NB4 (cell line): ENCODE measurements at regions not wholly inside any gene's neighbourhood (a gene's known extent, or its start where the extent isn't known, plus 50 kb on each side); places are given as distances from the start of the nearest gene placed in this dataset.
"Not testable (repeated sequence)": the region's sequence is repeated elsewhere in the genome, so short reads cannot be mapped to it uniquely, and the experiment has no call there.

Source experiments
- DNase-seq: peaks from one replicate; pipeline ENCODE4 v3.0.0; 2010; ENCODE audit warnings: low read depth
- H3K4me3 ChIP-seq: one replicate; pipeline ENCODE4 v1.5.1; 2011; ENCODE audit warnings: mild to moderate bottlenecking, low read depth, low read length, moderate library complexity
- CTCF ChIP-seq: IDR thresholded peaks from one replicate; pipeline ENCODE4 v1.5.1; 2012; ENCODE audit warnings: low read depth, low read length
- MYC ChIP-seq: IDR thresholded peaks from 2 replicates; pipeline ENCODE4 v1.6.1; 2011; ENCODE audit warnings: low read depth, low read length
- POLR2A ChIP-seq: IDR thresholded peaks from 2 replicates; pipeline ENCODE4 v1.6.1; 2011; ENCODE audit warnings: mild to moderate bottlenecking; ENCODE audit not compliant: insufficient read length; ENCODE audit errors: extremely low read depth
- TF ChIP-seq, protein P1 (sequence below): IDR thresholded peaks from 2 replicates; pipeline ENCODE4 v1.6.1; 2011; ENCODE audit warnings: low read depth, low read length

DNA sequence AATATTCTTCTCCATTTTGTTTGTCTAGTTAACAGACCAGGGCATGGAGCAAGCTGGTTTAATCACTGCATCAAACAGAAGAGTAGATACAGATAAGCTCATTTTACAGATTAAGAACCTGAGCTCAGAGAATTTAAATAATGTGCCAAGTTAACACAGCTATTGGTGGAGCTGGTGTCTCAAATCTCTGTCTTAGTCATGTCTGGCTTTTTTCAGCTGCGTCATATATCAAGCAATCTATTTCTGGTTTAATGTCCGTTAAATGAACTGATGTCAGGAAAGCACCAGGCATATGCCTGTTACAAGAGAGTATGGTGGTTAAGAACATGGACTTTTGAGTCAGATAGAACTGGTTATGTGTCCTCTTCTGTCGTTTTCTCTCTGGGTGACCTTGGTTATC, 79.8 kb upstream of the ADGRA3 start:
- TF ChIP-seq, protein P1, sequence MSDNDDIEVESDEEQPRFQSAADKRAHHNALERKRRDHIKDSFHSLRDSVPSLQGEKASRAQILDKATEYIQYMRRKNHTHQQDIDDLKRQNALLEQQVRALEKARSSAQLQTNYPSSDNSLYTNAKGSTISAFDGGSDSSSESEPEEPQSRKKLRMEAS: no peak
- TF ChIP-seq POLR2A (no peak), CTCF (no peak), MYC (no peak)
- H3K4me3 ChIP-seq: no peak overlapping the region
- no peak for DNase-seq

- TF ChIP-seq POLR2A (no peak), CTCF (no peak), MYC (no peak)
- no peak overlapping the region for H3K4me3 ChIP-seq
- DNase-seq: no peak
Observed at GRCh38 chr4:22596409-22596808, 80.5 kb upstream of the ADGRA3 start.

- TF ChIP-seq MYC: no peak
- TF ChIP-seq POLR2A: no peak
- no peak for TF ChIP-seq CTCF
- TF ChIP-seq, protein P1: no peak
- no peak overlapping the region for H3K4me3 ChIP-seq
- no peak for DNase-seq
Observed at GRCh38 chr4:22597471-22597870, 81.6 kb upstream of the ADGRA3 start.

- DNase-seq, H3K4me3 ChIP-seq: not testable (repeated sequence)
Observed at GRCh38 chr4:22598113-22599047, 82.5 kb upstream of the ADGRA3 start.

DNA sequence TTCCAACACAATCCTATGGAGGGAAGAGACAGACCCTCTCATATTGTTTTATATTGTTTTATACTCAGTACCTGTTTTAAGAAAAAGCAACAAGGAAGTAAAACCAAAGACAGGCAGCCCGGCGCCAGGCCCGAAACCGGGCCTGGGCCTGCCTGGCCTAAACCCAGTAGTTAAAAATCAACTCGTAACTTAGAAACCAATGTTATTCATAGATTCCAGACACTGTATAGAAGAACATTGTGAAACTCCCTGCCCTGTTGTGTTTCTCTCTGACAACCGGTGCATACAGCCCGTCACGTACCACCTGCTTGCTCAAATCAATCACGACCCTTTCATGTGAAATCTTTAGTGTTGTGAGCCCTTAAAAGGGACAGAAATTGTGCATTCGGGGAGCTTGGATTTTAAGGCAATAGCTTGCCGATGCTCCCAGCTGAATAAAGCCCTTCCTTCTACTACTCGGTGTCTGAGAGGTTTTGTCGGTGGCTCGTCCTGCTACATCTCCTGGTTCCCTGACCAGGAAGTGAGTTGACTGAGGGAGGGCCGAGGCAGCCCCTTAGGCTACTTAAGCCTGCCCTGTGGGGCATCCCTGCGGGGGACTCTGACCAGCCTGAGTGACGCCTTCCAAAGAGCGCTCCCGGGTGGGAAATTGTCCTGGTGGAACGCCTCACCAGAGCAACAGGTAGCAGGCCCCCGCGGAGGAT, 83.5 kb upstream of the ADGRA3 start:
- DNase-seq, H3K4me3 ChIP-seq: not testable (repeated sequence)

- DNase-seq, H3K4me3 ChIP-seq: not testable (repeated sequence)
Observed at GRCh38 chr4:22599929-22600432, 84.1 kb upstream of the ADGRA3 start.

DNA sequence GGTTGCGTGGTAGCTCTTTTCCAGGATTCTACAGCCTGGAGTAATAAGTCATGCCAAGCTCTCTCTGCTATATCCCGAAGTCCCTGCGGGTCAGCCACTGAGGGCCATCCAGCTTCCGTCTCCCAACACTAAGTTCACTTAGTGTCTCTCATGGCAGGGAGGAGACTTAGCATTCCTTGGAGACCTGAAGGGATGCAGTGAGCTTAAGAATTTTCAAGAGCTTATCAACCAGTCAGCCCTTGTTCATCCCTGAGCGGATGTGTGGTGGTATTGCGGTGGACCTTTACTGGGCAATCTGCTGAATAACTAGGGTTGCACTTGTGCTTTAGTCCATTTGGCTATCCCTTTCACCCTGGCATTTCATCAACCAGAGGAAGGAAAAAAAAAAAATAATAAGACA, 85.8 kb upstream of the ADGRA3 start:
- not testable (repeated sequence) for DNase-seq, H3K4me3 ChIP-seq

DNA sequence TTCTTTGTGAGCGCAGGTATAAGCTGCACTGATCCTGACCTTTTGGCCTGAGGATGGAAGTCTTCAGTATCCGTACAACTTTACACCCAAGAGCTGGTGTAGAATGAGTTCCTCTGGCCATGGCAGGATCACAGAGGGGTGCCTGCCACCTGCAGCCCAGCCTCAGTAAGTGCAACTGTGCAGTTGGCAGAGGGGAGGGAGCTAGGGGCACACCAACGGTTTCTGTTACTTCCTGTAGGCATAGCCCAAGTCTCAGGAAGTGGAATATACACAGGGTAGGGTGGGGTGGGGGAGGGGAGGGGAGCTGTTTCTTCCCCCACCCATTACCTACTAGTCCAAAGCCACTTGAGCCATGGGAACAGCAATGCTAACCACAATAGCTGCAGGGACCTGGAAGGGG, 85.4 kb upstream of the GBA3 start:
- peak; percentile 70 for DNase-seq
- TF ChIP-seq CTCF (peak; percentile 53), MYC (no peak), POLR2A (no peak)
- TF ChIP-seq, protein P1: no peak
- H3K4me3 ChIP-seq: no peak overlapping the region

DNA sequence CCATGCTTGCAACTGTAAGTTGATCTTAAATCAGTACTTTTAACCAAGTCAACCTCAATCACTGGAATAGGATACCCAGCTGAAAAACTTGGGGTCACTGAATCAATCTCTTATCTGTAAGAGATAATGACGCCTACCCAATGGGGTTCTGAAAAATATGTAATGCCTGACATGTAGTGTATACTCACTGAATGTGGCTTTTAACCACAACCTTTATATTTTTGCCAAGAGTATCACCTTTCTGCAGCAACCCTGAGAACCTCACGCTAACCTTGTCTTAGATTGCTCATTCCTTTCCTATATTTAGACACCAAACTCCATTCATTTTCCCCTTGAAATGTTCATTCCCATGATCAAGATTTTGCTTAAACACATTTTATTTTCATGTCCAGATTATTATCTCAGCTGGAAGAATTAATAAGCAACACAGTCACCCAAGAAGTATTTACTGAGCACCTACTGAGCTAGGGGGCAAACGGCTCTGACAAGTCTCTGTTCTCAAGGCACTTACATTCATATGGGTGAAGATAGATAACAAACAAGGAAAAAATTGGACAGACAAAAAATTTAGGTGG, 82.7 kb upstream of the GBA3 start:
- not testable (repeated sequence) for DNase-seq, H3K4me3 ChIP-seq
